ENCODE measurements at regions not wholly inside any gene's neighbourhood (a gene's known extent, or its start where the extent isn't known, plus 50 kb on each side); places are given as distances from the start of the nearest gene placed in this dataset.

GRCh38 chr2:237196866-237197618, 111.4 kb downstream of the COPS8 start:
- Mint-ChIP-seq H3K9me3 (peaks cover 0 to 4% (median 0%) of the 10 kb centered on the region in 3 donors), H3K27ac (no peak overlapping the region), H3K27me3 (peaks cover 5% of the 10 kb centered on the region), H3K4me3 (no peak overlapping the region), H3K4me1 (no peaks in the 10 kb centered on the region), H3K36me3 (no peaks in the 10 kb centered on the region)

GRCh38 chr2:237198164-237198855, 112.6 kb downstream of the COPS8 start:
- H3K4me3 Mint-ChIP-seq: no peak overlapping the region
- peaks cover 4% of the 10 kb centered on the region for H3K27me3 Mint-ChIP-seq
- no peaks in the 10 kb centered on the region for H3K4me1 Mint-ChIP-seq
- H3K9me3 Mint-ChIP-seq: peaks cover 0 to 4% (median 0%) of the 10 kb centered on the region in 3 donors
- H3K36me3 Mint-ChIP-seq: no peaks in the 10 kb centered on the region
- H3K27ac Mint-ChIP-seq: no peak overlapping the region

- no peak overlapping the region for H3K27ac Mint-ChIP-seq
- H3K4me3 Mint-ChIP-seq: no peak overlapping the region
- H3K36me3 Mint-ChIP-seq: no peaks in the 10 kb centered on the region
- no peaks in the 10 kb centered on the region for H3K4me1 Mint-ChIP-seq
- peaks cover 0 to 4% (median 0%) of the 10 kb centered on the region in 3 donors for H3K9me3 Mint-ChIP-seq
- H3K27me3 Mint-ChIP-seq: peaks cover 8% of the 10 kb centered on the region
Measured at GRCh38 chr2:237199082-237199481, 113.4 kb downstream of the COPS8 start.

- Mint-ChIP-seq H3K4me1 (no peaks in the 10 kb centered on the region), H3K4me3 (no peak overlapping the region), H3K9me3 (peaks cover 0 to 4% (median 0%) of the 10 kb centered on the region in 3 donors), H3K36me3 (no peaks in the 10 kb centered on the region), H3K27ac (no peak overlapping the region), H3K27me3 (peaks cover 9% of the 10 kb centered on the region)
Measured at GRCh38 chr2:237199577-237199976, 113.9 kb downstream of the COPS8 start.

GRCh38 chr2:237200462-237200861, 114.8 kb downstream of the COPS8 start:
- H3K4me1 Mint-ChIP-seq: no peaks in the 10 kb centered on the region
- no peak overlapping the region for H3K27ac Mint-ChIP-seq
- no peak overlapping the region for H3K4me3 Mint-ChIP-seq
- H3K36me3 Mint-ChIP-seq: no peaks in the 10 kb centered on the region
- H3K27me3 Mint-ChIP-seq: peaks cover 15% of the 10 kb centered on the region
- peaks cover 0 to 4% (median 0%) of the 10 kb centered on the region in 3 donors for H3K9me3 Mint-ChIP-seq

- no peak overlapping the region for H3K4me3 Mint-ChIP-seq
- H3K27me3 Mint-ChIP-seq: peaks cover 15% of the 10 kb centered on the region
- H3K36me3 Mint-ChIP-seq: no peaks in the 10 kb centered on the region
- no peaks in the 10 kb centered on the region for H3K4me1 Mint-ChIP-seq
- H3K9me3 Mint-ChIP-seq: peaks cover 0 to 4% (median 0%) of the 10 kb centered on the region in 3 donors
- H3K27ac Mint-ChIP-seq: no peak overlapping the region
Measured at GRCh38 chr2:237201461-237202287, 116.0 kb downstream of the COPS8 start.

- Mint-ChIP-seq H3K36me3 (no peaks in the 10 kb centered on the region), H3K27me3 (peaks cover 17% of the 10 kb centered on the region), H3K9me3 (peaks cover 0 to 4% (median 0%) of the 10 kb centered on the region in 3 donors), H3K4me3 (no peak overlapping the region), H3K27ac (peak overlapping the region in 1 of 3 donors; percentile 9), H3K4me1 (no peaks in the 10 kb centered on the region)
Measured at GRCh38 chr2:237202288-237203030, 116.8 kb downstream of the COPS8 start.

- Mint-ChIP-seq H3K9me3 (peaks cover 0 to 2% (median 0%) of the 10 kb centered on the region in 3 donors), H3K27me3 (peaks cover 21% of the 10 kb centered on the region), H3K4me3 (no peak overlapping the region), H3K27ac (no peak overlapping the region), H3K4me1 (no peaks in the 10 kb centered on the region), H3K36me3 (no peaks in the 10 kb centered on the region)
Measured at GRCh38 chr2:237205043-237205541, 119.4 kb downstream of the COPS8 start.

- Mint-ChIP-seq H3K4me1 (no peaks in the 10 kb centered on the region), H3K4me3 (no peak overlapping the region), H3K27me3 (peaks cover 21% of the 10 kb centered on the region), H3K9me3 (no peaks in the 10 kb centered on the region), H3K27ac (no peak overlapping the region), H3K36me3 (no peaks in the 10 kb centered on the region)
Measured at GRCh38 chr2:237205561-237205971, 119.9 kb downstream of the COPS8 start.

- Mint-ChIP-seq H3K27me3 (peaks cover 21% of the 10 kb centered on the region), H3K36me3 (no peaks in the 10 kb centered on the region), H3K27ac (no peak overlapping the region), H3K4me1 (no peaks in the 10 kb centered on the region), H3K4me3 (no peak overlapping the region), H3K9me3 (no peaks in the 10 kb centered on the region)
Measured at GRCh38 chr2:237207646-237208045, 122.0 kb downstream of the COPS8 start.

GRCh38 chr2:237208373-237209260, 122.9 kb downstream of the COPS8 start:
- Mint-ChIP-seq H3K27me3 (peaks cover 18% of the 10 kb centered on the region), H3K36me3 (no peaks in the 10 kb centered on the region), H3K27ac (no peak overlapping the region), H3K4me3 (no peak overlapping the region), H3K9me3 (no peaks in the 10 kb centered on the region), H3K4me1 (no peaks in the 10 kb centered on the region)

GRCh38 chr2:237209885-237210284, 124.2 kb downstream of the COPS8 start:
- no peak overlapping the region for H3K27ac Mint-ChIP-seq
- H3K4me1 Mint-ChIP-seq: no peaks in the 10 kb centered on the region
- H3K27me3 Mint-ChIP-seq: peaks cover 11% of the 10 kb centered on the region
- no peaks in the 10 kb centered on the region for H3K9me3 Mint-ChIP-seq
- no peaks in the 10 kb centered on the region for H3K36me3 Mint-ChIP-seq
- no peak overlapping the region for H3K4me3 Mint-ChIP-seq

GRCh38 chr2:237210297-237210696, 124.6 kb downstream of the COPS8 start:
- Mint-ChIP-seq H3K27me3 (peaks cover 7% of the 10 kb centered on the region), H3K9me3 (no peaks in the 10 kb centered on the region), H3K4me3 (no peak overlapping the region), H3K36me3 (no peaks in the 10 kb centered on the region), H3K4me1 (no peaks in the 10 kb centered on the region), H3K27ac (no peak overlapping the region)

GRCh38 chr2:237210763-237211162, 125.1 kb downstream of the COPS8 start:
- H3K4me3 Mint-ChIP-seq: no peak overlapping the region
- H3K27ac Mint-ChIP-seq: no peak overlapping the region
- H3K27me3 Mint-ChIP-seq: peaks cover 7% of the 10 kb centered on the region
- no peaks in the 10 kb centered on the region for H3K4me1 Mint-ChIP-seq
- H3K9me3 Mint-ChIP-seq: no peaks in the 10 kb centered on the region
- no peaks in the 10 kb centered on the region for H3K36me3 Mint-ChIP-seq
